Activated CD4-positive, CD25-positive, alpha-beta regulatory T cell treated with anti-CD3 and anti-CD28 coated beads, Interleukin-2, amount 50 U/mL, for 16 hours (primary cell): ENCODE measurements at regions not wholly inside any gene's neighbourhood (a gene's known extent, or its start where the extent isn't known, plus 50 kb on each side); places are given as distances from the start of the nearest gene placed in this dataset.
"Not testable (repeated sequence)": the region's sequence is repeated elsewhere in the genome, so short reads cannot be mapped to it uniquely, and the experiment has no call there.

Experiments used
- DNase-seq: peaks from one replicate; pipeline ENCODE4 v3.0.0-alpha.2; 2020; ENCODE audit warnings: low read depth, low spot score

GRCh38 chr2:211144078-211144477 lies 587.7 kb downstream of the CPS1 start:
- no peak for DNase-seq

GRCh38 chr2:211144974-211145665 lies 588.7 kb downstream of the CPS1 start:
- DNase-seq: no peak

GRCh38 chr2:211149731-211150130 lies 593.3 kb downstream of the CPS1 start:
- DNase-seq: no peak

- no peak for DNase-seq
These were observed 600.8 kb downstream of the CPS1 start for GRCh38 chr2:211157211-211157610.

GRCh38 chr2:211157856-211158463 lies 601.6 kb downstream of the CPS1 start:
- DNase-seq: peak; percentile 45

GRCh38 chr2:211159972-211160371 lies 603.6 kb downstream of the CPS1 start:
- DNase-seq: no peak

- no peak for DNase-seq
These were observed 604.8 kb downstream of the CPS1 start for GRCh38 chr2:211161236-211161635.

GRCh38 chr2:211162911-211163310 lies 606.5 kb downstream of the CPS1 start:
- no peak for DNase-seq

GRCh38 chr2:211170843-211171242 lies 614.4 kb downstream of the CPS1 start:
- no peak for DNase-seq

GRCh38 chr2:211174021-211174420 lies 617.6 kb downstream of the CPS1 start:
- no peak for DNase-seq

- no peak for DNase-seq
These were observed 618.2 kb downstream of the CPS1 start for GRCh38 chr2:211174631-211175030.

- no peak for DNase-seq
These were observed 619.6 kb downstream of the CPS1 start for GRCh38 chr2:211175956-211176355.

GRCh38 chr2:211176514-211177141 lies 620.2 kb downstream of the CPS1 start:
- DNase-seq: no peak

- no peak for DNase-seq
These were observed 625.2 kb downstream of the CPS1 start for GRCh38 chr2:211181626-211182025.

- no peak for DNase-seq
These were observed 631.2 kb downstream of the CPS1 start for GRCh38 chr2:211187602-211188001.

GRCh38 chr2:211203986-211204385 lies 647.6 kb downstream of the CPS1 start:
- DNase-seq: no peak

GRCh38 chr2:211204456-211204855 lies 648.1 kb downstream of the CPS1 start:
- DNase-seq: no peak

GRCh38 chr2:211204902-211205301 lies 648.5 kb downstream of the CPS1 start:
- DNase-seq: no peak

GRCh38 chr2:211205358-211205757 lies 649.0 kb downstream of the CPS1 start:
- no peak for DNase-seq

- no peak for DNase-seq
These were observed 649.4 kb downstream of the CPS1 start for GRCh38 chr2:211205836-211206235.

GRCh38 chr2:211216221-211216620 lies 659.8 kb downstream of the CPS1 start:
- no peak for DNase-seq

- not testable (repeated sequence) for DNase-seq
These were observed 663.1 kb downstream of the CPS1 start for GRCh38 chr2:211219548-211219947.

- no peak for DNase-seq
These were observed 669.4 kb downstream of the CPS1 start for GRCh38 chr2:211225784-211226183.
